Keratinocyte (primary cell): ENCODE measurements at regions not wholly inside any gene's neighbourhood (a gene's known extent, or its start where the extent isn't known, plus 50 kb on each side); places are given as distances from the start of the nearest gene placed in this dataset.

Experiments used
- EZH2 ChIP-seq: IDR thresholded peaks from one replicate; pipeline ENCODE4 v1.6.1; 2012; ENCODE audit warnings: inconsistent platforms, mild to moderate bottlenecking, low read length, moderate library complexity
- TF ChIP-seq, protein P1 (sequence below), 3 experiments: IDR thresholded peaks in 1 of 3; conservative IDR thresholded peaks in 1 of 3; optimal IDR thresholded peaks in 1 of 3; 2 replicates in 2 of 3; 3 replicates in 1 of 3; pipeline versions ENCODE3 to v1.5.1; 2011; ENCODE audit warnings: low read length in 3 of 3, mild to moderate bottlenecking in 3 of 3, moderate library complexity in 2 of 3, control low read depth in 1 of 3, inconsistent platforms in 1 of 3; ENCODE audit not compliant: insufficient read depth in 2 of 3; ENCODE audit errors: extremely low read depth in 1 of 3

DNA sequence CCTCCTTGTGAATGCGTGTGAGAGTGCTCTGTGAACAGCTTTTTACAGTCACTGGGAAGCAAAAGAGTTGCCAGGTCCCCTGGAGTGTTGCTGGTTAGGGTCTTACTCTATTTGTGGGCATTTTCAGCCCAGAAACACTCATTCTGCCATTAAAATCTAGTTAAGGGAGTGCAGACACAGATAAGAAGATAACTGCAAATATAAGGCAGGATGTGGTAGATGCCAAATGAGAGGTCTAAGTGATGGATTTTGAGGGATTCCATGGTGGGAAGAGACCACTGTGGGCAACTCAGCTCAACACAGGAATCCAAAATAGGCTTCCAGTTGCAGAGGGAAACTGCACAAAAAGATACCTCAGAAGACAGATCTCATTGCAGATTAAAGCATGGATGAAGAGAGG, 54.5 kb upstream of the KL start:
- TF ChIP-seq, protein P1, sequence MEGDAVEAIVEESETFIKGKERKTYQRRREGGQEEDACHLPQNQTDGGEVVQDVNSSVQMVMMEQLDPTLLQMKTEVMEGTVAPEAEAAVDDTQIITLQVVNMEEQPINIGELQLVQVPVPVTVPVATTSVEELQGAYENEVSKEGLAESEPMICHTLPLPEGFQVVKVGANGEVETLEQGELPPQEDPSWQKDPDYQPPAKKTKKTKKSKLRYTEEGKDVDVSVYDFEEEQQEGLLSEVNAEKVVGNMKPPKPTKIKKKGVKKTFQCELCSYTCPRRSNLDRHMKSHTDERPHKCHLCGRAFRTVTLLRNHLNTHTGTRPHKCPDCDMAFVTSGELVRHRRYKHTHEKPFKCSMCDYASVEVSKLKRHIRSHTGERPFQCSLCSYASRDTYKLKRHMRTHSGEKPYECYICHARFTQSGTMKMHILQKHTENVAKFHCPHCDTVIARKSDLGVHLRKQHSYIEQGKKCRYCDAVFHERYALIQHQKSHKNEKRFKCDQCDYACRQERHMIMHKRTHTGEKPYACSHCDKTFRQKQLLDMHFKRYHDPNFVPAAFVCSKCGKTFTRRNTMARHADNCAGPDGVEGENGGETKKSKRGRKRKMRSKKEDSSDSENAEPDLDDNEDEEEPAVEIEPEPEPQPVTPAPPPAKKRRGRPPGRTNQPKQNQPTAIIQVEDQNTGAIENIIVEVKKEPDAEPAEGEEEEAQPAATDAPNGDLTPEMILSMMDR (optimal IDR thresholded peaks at IDR 0.05 in 1 of 3, IDR thresholded peaks at IDR 0.05 in 1 of 3, conservative IDR thresholded peaks at IDR 0.05 in 1 of 3; ENCODE audit: extremely low read depth in 1 of 3, insufficient read depth in 2 of 3, low read length in 3 of 3), result no peak
- TF ChIP-seq EZH2, result no peak
